Caco-2 (cell line): ENCODE measurements at regions not wholly inside any gene's neighbourhood (a gene's known extent, or its start where the extent isn't known, plus 50 kb on each side); places are given as distances from the start of the nearest gene placed in this dataset.

ENCODE experiments used
- BruUV-seq: library from RNA; stranded (reverse); fragments of 400-500 nt; replicated peaks from 2 replicates; lab custom pipeline; 2021; lab: Mats Ljungman, UMichigan
- CTCF ChIA-PET: fragments of 300-600 bp; sonication (Branson Sonifier 250); formaldehyde crosslinking; loops from one replicate; lab custom pipeline; 2022; ENCODE audit warnings: antibody characterized with exemption; lab: Charles Lee
- POLR2A ChIA-PET: fragments of 300-600 bp; sonication (Branson Sonifier 250); formaldehyde crosslinking; loops from one replicate; lab custom pipeline; 2022; ENCODE audit warnings: antibody characterized with exemption; lab: Charles Lee
- DNase-seq, 2 experiments: peaks; one replicate each; pipeline versions ENCODE4 v3.0.0 to v3.0.0-alpha.2; 2020 to 2022
- H3K27me3 ChIP-seq: replicated peaks from 2 replicates; pipeline ENCODE4 v1.6.0; 2011; ENCODE audit warnings: low read length; ENCODE audit not compliant: control insufficient read depth, insufficient read depth
- H3K36me3 ChIP-seq: 2 replicates; pipeline ENCODE4 v1.5.1; 2011; ENCODE audit warnings: low read length; ENCODE audit not compliant: control insufficient read depth, insufficient read depth
- H3K4me1 ChIP-seq: fragments of 250-450 bp; sonication (Bioruptor Pico); 2 replicates; pipeline ENCODE4 v1.5.1; 2020; ENCODE audit warnings: mild to moderate bottlenecking
- H3K4me3 ChIP-seq: 2 replicates; pipeline ENCODE4 v1.5.1; 2011; ENCODE audit warnings: low read depth, mild to moderate bottlenecking, control low read depth, low read length
- H3K9me3 ChIP-seq: fragments of 250-450 bp; sonication (Bioruptor Pico); 2 replicates; pipeline ENCODE4 v1.5.1; 2020; ENCODE audit warnings: mild to moderate bottlenecking, moderate library complexity
- H3K27ac Mint-ChIP-seq: one replicate; pipeline ENCODE4 v1.8.0; 2022; ENCODE audit warnings: mixed read lengths; ENCODE audit not compliant: unreplicated experiment
- H3K27me3 Mint-ChIP-seq: one replicate; pipeline ENCODE4 v1.8.0; 2022; ENCODE audit warnings: mixed read lengths; ENCODE audit not compliant: insufficient read depth, unreplicated experiment
- H3K36me3 Mint-ChIP-seq: one replicate; pipeline ENCODE4 v1.8.0; 2022; ENCODE audit warnings: mild to moderate bottlenecking, mixed read lengths; ENCODE audit not compliant: insufficient read depth, unreplicated experiment
- H3K4me1 Mint-ChIP-seq: one replicate; pipeline ENCODE4 v1.8.0; 2022; ENCODE audit warnings: low read depth, mixed read lengths; ENCODE audit not compliant: unreplicated experiment
- H3K4me3 Mint-ChIP-seq: one replicate; pipeline ENCODE4 v1.8.0; 2022; ENCODE audit warnings: mild to moderate bottlenecking, moderate library complexity, mixed read lengths; ENCODE audit not compliant: unreplicated experiment
- H3K9me3 Mint-ChIP-seq: one replicate; pipeline ENCODE4 v1.8.0; 2022; ENCODE audit warnings: mixed read lengths; ENCODE audit not compliant: unreplicated experiment
- intact Hi-C: fragments of 100-400 bp; cut with micrococcal nuclease; formaldehyde crosslinking; loops from one replicate; pipeline ENCODE4 v1.10.0; 2022; ENCODE audit not compliant: unreplicated experiment
- TF ChIP-seq, protein P1 (sequence below), 2 experiments: fragments of 200-600 bp in 1 of 2; IDR thresholded peaks; 1 replicate in 1 of 2; 2 replicates in 1 of 2; pipeline versions ENCODE4 v1.5.1 to v1.8.0; 2011 to 2022; ENCODE audit warnings: antibody characterized with exemption in 1 of 2, control low read depth in 1 of 2, inconsistent platforms in 1 of 2, low read depth in 1 of 2, low read length in 1 of 2, mild to moderate bottlenecking in 1 of 2, moderate library complexity in 1 of 2; ENCODE audit not compliant: insufficient read depth in 1 of 2, severe bottlenecking in 1 of 2, unreplicated experiment in 1 of 2

DNA sequence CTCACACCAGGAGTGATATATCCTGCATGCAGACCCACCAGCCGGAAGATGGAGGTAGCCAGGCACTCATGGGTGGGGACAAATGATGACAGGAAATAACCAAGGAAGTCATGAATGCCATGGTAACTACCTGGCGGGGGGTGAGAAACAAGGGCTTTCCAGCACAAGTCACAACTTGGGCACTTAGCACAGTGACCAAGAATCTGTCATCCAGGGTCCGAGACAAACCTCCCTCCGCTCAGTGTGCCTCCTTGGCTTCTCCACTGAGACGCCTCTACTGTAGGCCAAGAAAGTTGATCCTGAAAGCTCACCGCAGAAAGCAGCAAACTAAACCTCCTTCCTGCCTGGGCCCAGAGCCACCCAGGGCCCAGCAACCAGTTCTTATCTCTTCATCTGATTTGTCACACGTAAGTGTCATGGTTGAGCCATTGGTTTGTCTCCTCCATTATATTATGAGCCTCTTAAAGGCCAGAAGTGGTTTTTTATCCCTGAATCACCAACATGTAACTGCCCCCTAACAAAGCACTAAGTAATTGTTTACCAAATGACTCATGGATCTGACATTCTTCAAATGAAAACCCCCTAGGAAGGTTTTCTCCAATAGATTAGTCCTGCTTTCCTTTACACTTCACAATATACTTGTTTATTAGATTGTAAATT lies 84.3 kb upstream of the TAB2 start:
- no TSS peak for BruUV-seq
- DNase-seq: peak in 1 of 2 experiments; percentile 5

DNA sequence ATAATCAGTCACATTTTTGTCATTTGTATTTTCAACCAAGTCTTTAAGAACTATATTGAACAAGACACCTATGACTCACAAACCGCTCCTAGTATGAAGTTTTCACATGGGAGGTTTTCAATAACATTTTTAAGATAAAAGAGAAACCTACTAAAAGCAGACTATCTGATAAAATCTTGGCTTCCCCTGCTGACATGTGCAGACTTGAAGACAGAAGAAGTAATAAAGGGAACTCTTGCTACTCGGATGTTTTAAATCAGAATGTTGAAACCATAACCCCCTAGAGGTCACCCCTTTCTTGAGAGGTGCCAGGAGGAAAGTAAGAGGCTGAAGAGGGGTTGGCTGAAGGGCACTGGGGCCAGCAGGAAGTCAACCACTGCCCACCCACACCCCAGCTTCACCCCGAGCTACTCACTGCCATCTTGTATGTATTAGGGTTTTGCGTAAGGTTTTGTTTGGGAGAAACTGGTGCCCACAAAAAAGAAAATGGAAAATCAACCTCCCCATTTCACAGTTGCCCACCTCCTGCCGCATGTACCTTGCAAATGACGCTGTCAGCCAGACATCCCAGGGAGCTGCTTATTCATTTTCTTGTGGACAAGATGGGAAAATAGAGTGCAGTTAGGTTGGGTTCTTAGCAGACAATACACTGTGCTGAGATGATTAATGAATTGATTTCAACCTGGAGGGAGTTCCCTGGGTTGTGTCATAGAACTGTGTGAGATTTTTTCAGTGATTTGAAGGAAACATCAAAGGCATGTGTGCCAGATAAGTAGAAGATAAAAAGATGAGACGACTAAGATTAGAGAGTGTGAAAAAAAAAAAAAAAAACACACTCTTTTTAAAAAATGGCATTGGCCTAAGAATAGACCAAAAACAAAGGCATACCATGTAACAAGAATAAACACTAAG lies 83.2 kb upstream of the TAB2 start:
- Histone ChIP-seq H3K9me3 (peaks cover 5% of the 10 kb centered on the region; the same call in 1 of the 2 replicates), H3K4me1 (peaks cover 27% of the 10 kb centered on the region), H3K27me3 (no peaks in the 10 kb centered on the region), H3K4me3 (no peak overlapping the region), H3K36me3 (no peaks in the 10 kb centered on the region)
- H3K27me3 Mint-ChIP-seq: no peaks in the 10 kb centered on the region
- intact Hi-C loops: no loop called here
- DNase-seq: peak in 1 of 2 experiments; percentile 10
- ChIA-PET POLR2A (no interaction called here), CTCF (no interaction called here)
- BruUV-seq: no TSS peak
- TF ChIP-seq, protein P1, sequence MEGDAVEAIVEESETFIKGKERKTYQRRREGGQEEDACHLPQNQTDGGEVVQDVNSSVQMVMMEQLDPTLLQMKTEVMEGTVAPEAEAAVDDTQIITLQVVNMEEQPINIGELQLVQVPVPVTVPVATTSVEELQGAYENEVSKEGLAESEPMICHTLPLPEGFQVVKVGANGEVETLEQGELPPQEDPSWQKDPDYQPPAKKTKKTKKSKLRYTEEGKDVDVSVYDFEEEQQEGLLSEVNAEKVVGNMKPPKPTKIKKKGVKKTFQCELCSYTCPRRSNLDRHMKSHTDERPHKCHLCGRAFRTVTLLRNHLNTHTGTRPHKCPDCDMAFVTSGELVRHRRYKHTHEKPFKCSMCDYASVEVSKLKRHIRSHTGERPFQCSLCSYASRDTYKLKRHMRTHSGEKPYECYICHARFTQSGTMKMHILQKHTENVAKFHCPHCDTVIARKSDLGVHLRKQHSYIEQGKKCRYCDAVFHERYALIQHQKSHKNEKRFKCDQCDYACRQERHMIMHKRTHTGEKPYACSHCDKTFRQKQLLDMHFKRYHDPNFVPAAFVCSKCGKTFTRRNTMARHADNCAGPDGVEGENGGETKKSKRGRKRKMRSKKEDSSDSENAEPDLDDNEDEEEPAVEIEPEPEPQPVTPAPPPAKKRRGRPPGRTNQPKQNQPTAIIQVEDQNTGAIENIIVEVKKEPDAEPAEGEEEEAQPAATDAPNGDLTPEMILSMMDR (IDR thresholded peaks at IDR 0.05; ENCODE audit: insufficient read depth in 1 of 2, low read depth in 1 of 2, low read length in 1 of 2, severe bottlenecking in 1 of 2, unreplicated experiment in 1 of 2): no peak
- peaks cover 13% of the 10 kb centered on the region for H3K9me3 Mint-ChIP-seq
- no peaks in the 10 kb centered on the region for H3K36me3 Mint-ChIP-seq
- H3K4me3 Mint-ChIP-seq: peak overlapping the region; percentile 6
- peaks cover 27% of the 10 kb centered on the region for H3K4me1 Mint-ChIP-seq
- H3K27ac Mint-ChIP-seq: no peak overlapping the region

More for the DNA sequence above, 84.3 kb upstream of the TAB2 start:
- Mint-ChIP-seq H3K27ac (peak overlapping the region; percentile 80), H3K36me3 (no peaks in the 10 kb centered on the region), H3K27me3 (no peaks in the 10 kb centered on the region), H3K4me3 (peak overlapping the region; percentile 4), H3K4me1 (peaks cover 27% of the 10 kb centered on the region), H3K9me3 (peaks cover 11% of the 10 kb centered on the region)
- TF ChIP-seq, protein P1 (IDR thresholded peaks at IDR 0.05; ENCODE audit: insufficient read depth in 1 of 2, low read depth in 1 of 2, low read length in 1 of 2, severe bottlenecking in 1 of 2, unreplicated experiment in 1 of 2): no peak
- intact Hi-C loops: no loop called here
- Histone ChIP-seq H3K9me3 (peaks cover 5% of the 10 kb centered on the region; the same call in 1 of the 2 replicates), H3K4me3 (no peak overlapping the region), H3K27me3 (no peaks in the 10 kb centered on the region), H3K4me1 (peaks cover 27% of the 10 kb centered on the region), H3K36me3 (no peaks in the 10 kb centered on the region)
- POLR2A ChIA-PET: no interaction called here
- CTCF ChIA-PET: no interaction called here

DNA sequence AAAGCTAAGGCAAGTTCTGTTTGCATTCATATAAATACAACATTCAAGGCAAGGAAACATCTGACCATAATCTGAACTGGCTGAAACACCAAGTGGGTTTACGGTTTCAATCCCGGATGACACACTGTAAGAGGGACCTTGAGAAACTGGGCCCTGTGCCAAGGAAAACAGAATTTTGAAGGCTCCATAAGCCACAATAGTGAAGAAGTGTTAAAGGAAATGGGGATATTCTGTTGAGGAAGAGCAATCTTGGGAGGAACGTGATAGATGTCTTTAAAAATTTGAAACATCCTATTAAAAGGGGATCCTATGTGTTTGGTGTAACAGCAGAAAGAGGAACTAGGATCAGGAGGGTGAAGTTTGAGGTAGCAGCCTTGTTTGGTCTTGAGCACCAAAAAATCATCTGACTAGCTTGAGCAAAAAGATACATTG lies 82.4 kb upstream of the TAB2 start:
- H3K9me3 Mint-ChIP-seq: peaks cover 13% of the 10 kb centered on the region
- no peaks in the 10 kb centered on the region for H3K36me3 Mint-ChIP-seq
- POLR2A ChIA-PET: no interaction called here
- CTCF ChIA-PET: no interaction called here
- no peak overlapping the region for H3K4me3 Mint-ChIP-seq
- Histone ChIP-seq H3K4me3 (no peak overlapping the region), H3K9me3 (peaks cover 5% of the 10 kb centered on the region; the same call in 1 of the 2 replicates), H3K27me3 (no peaks in the 10 kb centered on the region), H3K4me1 (peaks cover 27% of the 10 kb centered on the region), H3K36me3 (no peaks in the 10 kb centered on the region)
- BruUV-seq: no TSS peak
- TF ChIP-seq, protein P1 (IDR thresholded peaks at IDR 0.05; ENCODE audit: insufficient read depth in 1 of 2, low read depth in 1 of 2, low read length in 1 of 2, severe bottlenecking in 1 of 2, unreplicated experiment in 1 of 2): no peak
- DNase-seq: no peak
- peaks cover 27% of the 10 kb centered on the region for H3K4me1 Mint-ChIP-seq
- H3K27me3 Mint-ChIP-seq: no peaks in the 10 kb centered on the region
- no peak overlapping the region for H3K27ac Mint-ChIP-seq
- intact Hi-C loops: no loop called here
